ENCODE measurements at regions not wholly inside any gene's neighbourhood (a gene's known extent, or its start where the extent isn't known, plus 50 kb on each side); places are given as distances from the start of the nearest gene placed in this dataset.

DNA sequence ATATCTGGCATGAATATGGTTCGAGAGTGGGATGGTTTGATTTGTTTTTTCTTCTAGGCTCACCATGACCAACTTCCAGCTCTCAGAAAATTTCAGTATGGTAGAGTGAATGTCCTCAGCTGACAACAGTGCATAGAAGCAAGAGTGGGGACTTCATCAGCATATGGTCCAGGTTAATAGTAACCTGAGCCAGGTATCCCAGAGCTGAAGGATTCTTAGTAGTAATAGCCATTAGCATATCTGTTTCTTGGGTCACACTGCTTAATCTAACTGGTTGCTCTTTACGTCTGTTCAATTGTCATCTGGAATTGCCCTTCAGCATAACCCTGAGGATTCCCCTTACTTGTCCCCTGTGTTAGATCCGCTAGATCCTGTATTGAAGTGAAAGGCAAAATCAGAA, 151.8 kb downstream of the GMNC start:
- no peak overlapping the region for H3K4me3 Mint-ChIP-seq
- H3K9me3 Mint-ChIP-seq (ENCODE audit: low read depth) = peaks cover 2% of the 10 kb centered on the region
- no peaks in the 10 kb centered on the region for H3K4me1 Mint-ChIP-seq
- CTCF ChIA-PET = no interaction called here
- no peak overlapping the region for H3K27ac Mint-ChIP-seq
- H3K27me3 Mint-ChIP-seq = peaks cover 6% of the 10 kb centered on the region
- no peaks in the 10 kb centered on the region for H3K36me3 Mint-ChIP-seq
- ATAC-seq = no peak
- DNase-seq = no peak

DNA sequence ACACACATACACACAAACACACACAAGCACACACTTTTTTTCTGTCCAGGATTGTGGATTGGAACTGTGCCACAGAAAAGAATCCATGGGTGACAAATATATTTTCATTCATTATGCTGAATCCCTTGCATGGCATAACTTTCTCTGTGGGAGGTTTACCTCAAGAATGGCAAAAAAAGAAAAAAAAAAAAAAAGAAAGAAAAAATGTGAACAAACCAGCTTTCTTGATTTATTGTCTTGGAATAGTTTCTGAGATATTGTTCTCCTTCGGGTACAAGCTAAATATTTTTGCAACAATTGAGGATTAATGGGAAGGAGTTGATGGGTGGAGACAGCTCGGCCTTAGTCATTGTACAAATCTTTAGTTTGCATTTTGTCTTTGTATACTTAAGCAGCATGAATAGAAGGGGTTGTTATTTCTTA, 153.1 kb downstream of the GMNC start:
- H3K27me3 Mint-ChIP-seq = peaks cover 4% of the 10 kb centered on the region

More for the DNA sequence above, 153.1 kb downstream of the GMNC start:
- CTCF ChIA-PET = no interaction called here
- Mint-ChIP-seq H3K27ac (no peak overlapping the region), H3K4me3 (no peak overlapping the region), H3K4me1 (no peaks in the 10 kb centered on the region), H3K9me3 (ENCODE audit: low read depth) (peaks cover 2% of the 10 kb centered on the region), H3K36me3 (no peaks in the 10 kb centered on the region)
- no peak for DNase-seq
- ATAC-seq = no peak
